IgD-negative memory B cell (primary cell): ENCODE measurements at regions not wholly inside any gene's neighbourhood (a gene's known extent, or its start where the extent isn't known, plus 50 kb on each side); places are given as distances from the start of the nearest gene placed in this dataset.

Experiments used
- H3K27ac Mint-ChIP-seq, 3 donors: one replicate each; pipeline ENCODE4 v1.8.0; 2020 to 2022; ENCODE audit warnings: mild to moderate bottlenecking in 3 of 3, mixed read lengths in 3 of 3, moderate library complexity in 1 of 3
- H3K27me3 Mint-ChIP-seq: one replicate; pipeline ENCODE4 v1.8.0; 2021; ENCODE audit warnings: mixed read lengths
- H3K36me3 Mint-ChIP-seq: one replicate; pipeline ENCODE4 v1.8.0; 2020; ENCODE audit warnings: mild to moderate bottlenecking, mixed read lengths
- H3K4me1 Mint-ChIP-seq, 3 donors: one replicate each; pipeline ENCODE4 v1.8.0; 2020 to 2022; ENCODE audit warnings: mixed read lengths in 3 of 3, mild to moderate bottlenecking in 1 of 3
- H3K4me3 Mint-ChIP-seq, 4 donors: one replicate each; pipeline ENCODE4 v1.8.0; 2020 to 2022; ENCODE audit warnings: mild to moderate bottlenecking in 4 of 4, mixed read lengths in 4 of 4, moderate library complexity in 3 of 4
- H3K9me3 Mint-ChIP-seq, 3 donors: one replicate each; pipeline ENCODE4 v1.8.0; 2020 to 2021; ENCODE audit warnings: mixed read lengths in 3 of 3, mild to moderate bottlenecking in 1 of 3

- H3K27ac Mint-ChIP-seq: peak overlapping the region; percentile 15 to 71 (median 55)
- H3K4me3 Mint-ChIP-seq: peak overlapping the region; percentile 56 to 94 (median 86)
- H3K36me3 Mint-ChIP-seq: no peaks in the 10 kb centered on the region
- peaks cover 10 to 24% (median 23%) of the 10 kb centered on the region in 3 donors for H3K4me1 Mint-ChIP-seq
- H3K27me3 Mint-ChIP-seq: peaks cover 41% of the 10 kb centered on the region
- H3K9me3 Mint-ChIP-seq: no peaks in the 10 kb centered on the region
These were observed 52.4 kb upstream of the TRIM2 start for GRCh38 chr4:153151535-153152455.

GRCh38 chr4:153152501-153153338 lies 51.5 kb upstream of the TRIM2 start:
- H3K27ac Mint-ChIP-seq: peak overlapping the region; percentile 15 to 80 (median 80)
- H3K36me3 Mint-ChIP-seq: no peaks in the 10 kb centered on the region
- H3K4me1 Mint-ChIP-seq: peaks cover 10 to 24% (median 20%) of the 10 kb centered on the region in 3 donors
- H3K27me3 Mint-ChIP-seq: peaks cover 41% of the 10 kb centered on the region
- no peaks in the 10 kb centered on the region for H3K9me3 Mint-ChIP-seq
- peak overlapping the region; percentile 82 to 95 (median 92) for H3K4me3 Mint-ChIP-seq

- peaks cover 41% of the 10 kb centered on the region for H3K27me3 Mint-ChIP-seq
- peak overlapping the region; percentile 82 to 95 (median 92) for H3K4me3 Mint-ChIP-seq
- peaks cover 10 to 24% (median 20%) of the 10 kb centered on the region in 3 donors for H3K4me1 Mint-ChIP-seq
- H3K36me3 Mint-ChIP-seq: no peaks in the 10 kb centered on the region
- peak overlapping the region; percentile 15 to 80 (median 80) for H3K27ac Mint-ChIP-seq
- H3K9me3 Mint-ChIP-seq: no peaks in the 10 kb centered on the region
These were observed 50.8 kb upstream of the TRIM2 start for GRCh38 chr4:153153339-153153871.

GRCh38 chr4:153154007-153154975 lies 50.0 kb upstream of the TRIM2 start:
- H3K27me3 Mint-ChIP-seq: peaks cover 41% of the 10 kb centered on the region
- H3K9me3 Mint-ChIP-seq: no peaks in the 10 kb centered on the region
- H3K4me1 Mint-ChIP-seq: peaks cover 10 to 24% (median 20%) of the 10 kb centered on the region in 3 donors
- no peak overlapping the region for H3K27ac Mint-ChIP-seq
- no peaks in the 10 kb centered on the region for H3K36me3 Mint-ChIP-seq
- H3K4me3 Mint-ChIP-seq: peak overlapping the region; percentile 82 to 95 (median 92)
